ENCODE measurements at regions not wholly inside any gene's neighbourhood (a gene's known extent, or its start where the extent isn't known, plus 50 kb on each side); places are given as distances from the start of the nearest gene placed in this dataset.

DNA sequence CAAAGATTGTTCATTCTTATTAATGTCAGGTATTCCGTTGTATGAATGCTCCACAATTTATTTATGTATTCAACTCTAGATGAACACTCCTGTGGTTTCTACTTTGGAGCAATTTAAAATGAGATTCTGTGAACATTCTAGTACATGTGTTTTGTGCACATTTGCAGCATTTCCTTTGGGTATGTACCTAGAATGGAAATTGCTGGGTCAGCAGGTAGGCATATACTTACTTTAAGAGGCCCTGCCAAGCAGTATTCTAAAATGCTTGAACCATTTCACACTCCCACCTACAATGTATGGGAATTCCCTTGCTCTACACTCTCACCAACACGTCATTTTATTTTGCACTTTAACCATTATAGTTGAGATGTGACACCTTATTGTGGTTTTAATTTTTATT lies 59.4 kb upstream of the MAGEB2 start:
- Histone ChIP-seq H4K8ac (ENCODE audit: low read depth, low read length) (no peak overlapping the region), H3K36me3 (ENCODE audit: control insufficient read depth in 1 of 2, insufficient read depth in 2 of 2, low read length in 2 of 2) (no peaks in the 10 kb centered on the region), H2AFZ (ENCODE audit: insufficient read depth, low read length, poor library complexity) (no peak overlapping the region), H3K27ac (ENCODE audit: low read depth, low read length) (no peak overlapping the region), H3K4ac (ENCODE audit: low read depth, low read length) (no peak overlapping the region), H3K4me2 (ENCODE audit: low read length) (no peak overlapping the region), H3K79me2 (ENCODE audit: control insufficient read depth, insufficient read depth, low read length, poor library complexity) (peaks cover 3% of the 10 kb centered on the region), H3K27me3 (ENCODE audit: insufficient read depth, low read length) (no peaks in the 10 kb centered on the region), H3K9me3 (ENCODE audit: insufficient read depth, low read depth, low read length) (no peaks in the 10 kb centered on the region), H3K9ac (ENCODE audit: low read length) (no peak overlapping the region), H2BK12ac (ENCODE audit: low read length) (no peak overlapping the region), H3K18ac (ENCODE audit: low read length) (no peak overlapping the region), H4K91ac (ENCODE audit: low read depth, low read length) (no peak overlapping the region), H2BK5ac (ENCODE audit: low read depth, low read length, poor library complexity) (no peak overlapping the region), H3K23ac (ENCODE audit: low read length) (no peak overlapping the region), H2BK120ac (ENCODE audit: insufficient read depth, low read length, poor library complexity) (no peak overlapping the region), H3K4me1 (ENCODE audit: control insufficient read depth in 1 of 2, insufficient read depth in 2 of 2, low read length in 2 of 2) (peaks cover 4% of the 10 kb centered on the region in 2 experiments), H2AK5ac (ENCODE audit: low read length) (no peak overlapping the region), H3K4me3 (ENCODE audit: low read depth, low read length) (no peak overlapping the region), H3K14ac (ENCODE audit: low read length) (no peak overlapping the region), H3K79me1 (ENCODE audit: low read length) (peaks cover 10% of the 10 kb centered on the region), H4K12ac (ENCODE audit: low read depth, low read length) (no peak overlapping the region)
- DNase-seq: no peak
- no CpG with 5 or more reads among the region's 2 CpGs for WGBS (ENCODE audit: extremely low coverage, insufficient coverage, insufficient read length)

DNA sequence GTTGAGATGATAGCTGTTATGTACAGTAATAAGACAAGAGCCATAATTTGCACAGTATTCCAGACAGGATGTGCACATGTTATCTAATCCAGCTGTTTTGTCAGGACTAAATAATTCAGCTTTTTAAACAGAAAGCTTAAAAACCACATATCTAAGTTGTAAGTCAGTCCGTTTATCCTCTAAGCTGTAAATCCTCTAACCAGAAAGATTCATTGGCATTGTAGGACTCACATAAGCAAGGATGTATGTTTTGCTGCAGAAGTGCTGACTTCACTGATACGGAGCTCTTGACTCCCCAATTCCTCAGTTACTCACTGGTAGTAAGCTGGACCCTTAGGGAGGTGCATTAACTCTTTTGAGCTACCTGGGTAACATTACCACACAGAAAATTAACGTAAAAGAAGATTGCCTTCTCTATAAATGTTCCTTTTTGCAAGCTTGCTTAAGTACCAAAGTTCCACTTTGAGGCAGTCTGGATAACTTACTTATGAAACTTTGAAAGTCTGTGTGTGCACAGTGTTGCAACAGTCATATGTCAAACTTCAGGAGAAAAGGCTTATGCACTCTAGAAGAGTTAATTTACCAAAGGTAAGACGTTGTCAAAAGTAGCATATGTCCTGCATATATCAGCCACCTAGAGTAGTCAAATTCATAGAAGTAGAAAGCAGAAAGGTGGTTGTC lies 58.3 kb upstream of the MAGEB2 start:
- H3K4me3 ChIP-seq (ENCODE audit: low read depth, low read length): no peak overlapping the region
- H4K8ac ChIP-seq (ENCODE audit: low read depth, low read length): no peak overlapping the region
- H3K23ac ChIP-seq (ENCODE audit: low read length): no peak overlapping the region
- no peak overlapping the region for H3K14ac ChIP-seq (ENCODE audit: low read length)
- H3K18ac ChIP-seq (ENCODE audit: low read length): no peak overlapping the region
- no peak overlapping the region for H3K9ac ChIP-seq (ENCODE audit: low read length)
- no peak overlapping the region for H2AFZ ChIP-seq (ENCODE audit: insufficient read depth, low read length, poor library complexity)
- peaks cover 3% of the 10 kb centered on the region for H3K79me2 ChIP-seq (ENCODE audit: control insufficient read depth, insufficient read depth, low read length, poor library complexity)
- H3K4me1 ChIP-seq (ENCODE audit: control insufficient read depth in 1 of 2, insufficient read depth in 2 of 2, low read length in 2 of 2): peaks cover 4% of the 10 kb centered on the region in 2 experiments
- H3K79me1 ChIP-seq (ENCODE audit: low read length): peaks cover 8% of the 10 kb centered on the region
- H2BK5ac ChIP-seq (ENCODE audit: low read depth, low read length, poor library complexity): no peak overlapping the region
- H4K12ac ChIP-seq (ENCODE audit: low read depth, low read length): no peak overlapping the region
- H3K4me2 ChIP-seq (ENCODE audit: low read length): no peak overlapping the region
- H3K36me3 ChIP-seq (ENCODE audit: control insufficient read depth in 1 of 2, insufficient read depth in 2 of 2, low read length in 2 of 2): no peaks in the 10 kb centered on the region
- H4K91ac ChIP-seq (ENCODE audit: low read depth, low read length): no peak overlapping the region
- no peak for DNase-seq
- no peaks in the 10 kb centered on the region for H3K9me3 ChIP-seq (ENCODE audit: insufficient read depth, low read depth, low read length)
- H3K4ac ChIP-seq (ENCODE audit: low read depth, low read length): no peak overlapping the region
- no peak overlapping the region for H3K27ac ChIP-seq (ENCODE audit: low read depth, low read length)
- H2AK5ac ChIP-seq (ENCODE audit: low read length): no peak overlapping the region
- WGBS (ENCODE audit: extremely low coverage, insufficient coverage, insufficient read length): no CpG with 5 or more reads among the region's 4 CpGs
- H2BK120ac ChIP-seq (ENCODE audit: insufficient read depth, low read length, poor library complexity): no peak overlapping the region
- H2BK12ac ChIP-seq (ENCODE audit: low read length): no peak overlapping the region
- no peaks in the 10 kb centered on the region for H3K27me3 ChIP-seq (ENCODE audit: insufficient read depth, low read length)

- no peaks in the 10 kb centered on the region for H3K9me3 ChIP-seq (ENCODE audit: insufficient read depth, low read depth, low read length)
- no peak overlapping the region for H2BK5ac ChIP-seq (ENCODE audit: low read depth, low read length, poor library complexity)
- H4K91ac ChIP-seq (ENCODE audit: low read depth, low read length): no peak overlapping the region
- no CpG with 5 or more reads among the region's 3 CpGs for WGBS (ENCODE audit: extremely low coverage, insufficient coverage, insufficient read length)
- H4K8ac ChIP-seq (ENCODE audit: low read depth, low read length): no peak overlapping the region
- H2BK120ac ChIP-seq (ENCODE audit: insufficient read depth, low read length, poor library complexity): no peak overlapping the region
- H4K12ac ChIP-seq (ENCODE audit: low read depth, low read length): no peak overlapping the region
- H2AK5ac ChIP-seq (ENCODE audit: low read length): no peak overlapping the region
- H3K18ac ChIP-seq (ENCODE audit: low read length): no peak overlapping the region
- H3K4me3 ChIP-seq (ENCODE audit: low read depth, low read length): no peak overlapping the region
- H3K4me2 ChIP-seq (ENCODE audit: low read length): no peak overlapping the region
- H3K36me3 ChIP-seq (ENCODE audit: control insufficient read depth in 1 of 2, insufficient read depth in 2 of 2, low read length in 2 of 2): no peaks in the 10 kb centered on the region
- H3K23ac ChIP-seq (ENCODE audit: low read length): no peak overlapping the region
- H3K4ac ChIP-seq (ENCODE audit: low read depth, low read length): no peak overlapping the region
- H3K27ac ChIP-seq (ENCODE audit: low read depth, low read length): no peak overlapping the region
- DNase-seq: no peak
- H3K9ac ChIP-seq (ENCODE audit: low read length): no peak overlapping the region
- no peaks in the 10 kb centered on the region for H3K4me1 ChIP-seq (ENCODE audit: control insufficient read depth in 1 of 2, insufficient read depth in 2 of 2, low read length in 2 of 2)
- H2BK12ac ChIP-seq (ENCODE audit: low read length): no peak overlapping the region
- no peaks in the 10 kb centered on the region for H3K79me1 ChIP-seq (ENCODE audit: low read length)
- H3K79me2 ChIP-seq (ENCODE audit: control insufficient read depth, insufficient read depth, low read length, poor library complexity): no peaks in the 10 kb centered on the region
- no peaks in the 10 kb centered on the region for H3K27me3 ChIP-seq (ENCODE audit: insufficient read depth, low read length)
- H2AFZ ChIP-seq (ENCODE audit: insufficient read depth, low read length, poor library complexity): no peak overlapping the region
- H3K14ac ChIP-seq (ENCODE audit: low read length): no peak overlapping the region
These were observed 54.3 kb upstream of the MAGEB2 start for GRCh38 chrX:30161043-30161442.

Measured in trophoblast cell (in vitro differentiated cells and primary cell).